ENCODE measurements at regions not wholly inside any gene's neighbourhood (a gene's known extent, or its start where the extent isn't known, plus 50 kb on each side); places are given as distances from the start of the nearest gene placed in this dataset.

DNA sequence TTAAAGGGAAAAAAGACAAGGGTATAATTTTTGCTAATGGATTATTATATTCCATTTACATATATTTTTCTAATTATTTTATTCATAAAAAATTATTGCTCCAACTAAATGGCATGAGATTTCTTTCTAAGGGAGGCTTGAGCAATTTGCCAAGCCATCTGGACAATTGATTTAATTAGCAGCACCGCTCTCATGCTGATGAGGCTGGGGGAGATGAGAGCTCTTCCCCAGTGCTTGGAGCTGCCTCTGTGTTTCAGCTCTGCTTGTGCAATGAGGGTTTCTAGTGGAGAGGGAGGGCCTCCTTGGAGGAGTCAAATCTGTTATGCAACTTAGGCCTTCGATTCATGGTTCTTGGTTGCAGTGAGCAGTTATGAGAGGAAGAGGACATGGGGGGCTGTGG lies 574.3 kb downstream of the TCERG1L start:
- H2BK15ac ChIP-seq (ENCODE audit: low read depth, low read length), result no peak overlapping the region
- no peak overlapping the region for H2BK120ac ChIP-seq (ENCODE audit: low read depth, low read length)
- peaks cover 50% of the 10 kb centered on the region for H3K9me3 ChIP-seq (ENCODE audit: control insufficient read depth, insufficient read depth, low read length)
- ChIA-PET CTCF (no interaction called here), POLR2A (ENCODE audit: unreplicated experiment) (no interaction called here)
- no peak overlapping the region for H3K4me2 ChIP-seq (ENCODE audit: low read depth, low read length)
- H3K27ac ChIP-seq (ENCODE audit: insufficient read depth, low read length), result no peak overlapping the region
- H3K56ac ChIP-seq (ENCODE audit: extremely low read depth, insufficient read depth, low read length), result no peak overlapping the region
- WGBS, 2 experiments (ENCODE audit: extremely low coverage in 2 of 2, insufficient read length in 1 of 2), result 35% methylated on average over 2 of the region's 2 CpGs; no CpG with 5 or more reads in 1 of the 2 experiments
- H4K5ac ChIP-seq (ENCODE audit: low read depth, low read length), result no peak overlapping the region
- no TSS peak for BruUV-seq (replicated peaks)
- in situ Hi-C loops (cut with MboI; ENCODE audit: low sequenced_read_pairs) (no loop called here), intact Hi-C loops (cut with micrococcal nuclease) (no loop called here), dilution Hi-C loops (cut with HindIII; ENCODE audit: low sequenced_read_pairs, unreplicated experiment) (no loop called here)
- H3K4me3 ChIP-seq (ENCODE audit: insufficient read depth, low read depth, low read length), result no peak overlapping the region
- H3K14ac ChIP-seq (replicated peaks; ENCODE audit: low read depth, low read length), result no peak overlapping the region
- no peaks in the 10 kb centered on the region for H3K9me1 ChIP-seq (ENCODE audit: insufficient read depth, low read length)
- H3K23ac ChIP-seq (ENCODE audit: low read depth, low read length), result no peak overlapping the region
- no peak for TF ChIP-seq RFX5 (IDR thresholded peaks at IDR 0.05; ENCODE audit: low read depth, low read length)
- no peak for TF ChIP-seq SMC3 (IDR thresholded peaks at IDR 0.05; ENCODE audit: low read depth, low read length)
- no peak overlapping the region for H2AFZ ChIP-seq (replicated peaks; ENCODE audit: low read length, poor library complexity)
- no peak overlapping the region for H2AK5ac ChIP-seq (ENCODE audit: low read depth, low read length)
- H3K4ac ChIP-seq (ENCODE audit: low read depth, low read length), result no peak overlapping the region
- H2AK9ac ChIP-seq (replicated peaks; ENCODE audit: low read depth, low read length, poor library complexity), result no peak overlapping the region
- H3K36me3 ChIP-seq (ENCODE audit: control insufficient read depth, insufficient read depth, low read length), result no peaks in the 10 kb centered on the region
- H2BK20ac ChIP-seq (ENCODE audit: low read depth, low read length), result no peak overlapping the region
- H2BK5ac ChIP-seq (ENCODE audit: low read depth, low read length, poor library complexity, severe bottlenecking), result no peak overlapping the region
- no peaks in the 10 kb centered on the region for H3K79me1 ChIP-seq (ENCODE audit: low read depth in 1 of 2, low read length in 2 of 2)
- no peaks in the 10 kb centered on the region for H3K27me3 ChIP-seq (ENCODE audit: control insufficient read depth, insufficient read depth, low read length)
- H3K18ac ChIP-seq (ENCODE audit: low read depth, low read length), result no peak overlapping the region
- no peaks in the 10 kb centered on the region for H3K4me1 ChIP-seq (ENCODE audit: control insufficient read depth, insufficient read depth, low read length)
- no peak overlapping the region for H4K8ac ChIP-seq (ENCODE audit: low read depth in 2 of 2, low read length in 2 of 2)
- H4K91ac ChIP-seq (ENCODE audit: insufficient read depth, low read depth, low read length), result no peak overlapping the region
- no peak overlapping the region for H3K9ac ChIP-seq (ENCODE audit: low read depth, low read length)
- no peaks in the 10 kb centered on the region for H4K20me1 ChIP-seq (ENCODE audit: insufficient read depth, low read length)
- DNase-seq (no peak), ATAC-seq (ENCODE audit: low read depth) (no peak)
